SH-SY5Y (cell line): ENCODE measurements at regions not wholly inside any gene's neighbourhood (a gene's known extent, or its start where the extent isn't known, plus 50 kb on each side); places are given as distances from the start of the nearest gene placed in this dataset.

Source experiments
- GATA2 ChIP-seq: IDR thresholded peaks from 2 replicates; pipeline ENCODE4 v1.6.1; 2011; ENCODE audit warnings: mild to moderate bottlenecking, low read depth, low read length
- GATA3 ChIP-seq: IDR thresholded peaks from 2 replicates; pipeline ENCODE4 v1.6.1; 2011; ENCODE audit warnings: low read depth, mild to moderate bottlenecking, low read length, moderate library complexity

DNA sequence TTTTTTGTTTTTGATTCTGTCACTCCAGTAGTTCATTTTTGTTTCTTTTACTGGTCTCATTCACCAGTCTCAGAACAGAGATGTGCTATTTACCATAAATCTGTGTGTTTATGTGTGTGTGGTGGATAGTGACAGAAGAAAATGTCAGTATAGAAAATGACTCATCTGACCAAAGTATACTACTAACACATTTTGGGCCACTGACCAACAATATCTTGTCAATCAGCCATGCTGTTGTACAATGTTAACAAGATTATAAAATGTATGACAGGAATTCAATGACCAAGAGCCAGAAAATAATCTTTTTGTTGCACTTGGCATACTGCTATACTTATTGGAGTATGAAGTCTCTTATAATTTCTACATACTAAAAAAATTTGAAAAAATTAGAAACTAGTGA lies 1081.4 kb upstream of the NRXN1 start:
- TF ChIP-seq GATA3 (no peak), GATA2 (no peak)

DNA sequence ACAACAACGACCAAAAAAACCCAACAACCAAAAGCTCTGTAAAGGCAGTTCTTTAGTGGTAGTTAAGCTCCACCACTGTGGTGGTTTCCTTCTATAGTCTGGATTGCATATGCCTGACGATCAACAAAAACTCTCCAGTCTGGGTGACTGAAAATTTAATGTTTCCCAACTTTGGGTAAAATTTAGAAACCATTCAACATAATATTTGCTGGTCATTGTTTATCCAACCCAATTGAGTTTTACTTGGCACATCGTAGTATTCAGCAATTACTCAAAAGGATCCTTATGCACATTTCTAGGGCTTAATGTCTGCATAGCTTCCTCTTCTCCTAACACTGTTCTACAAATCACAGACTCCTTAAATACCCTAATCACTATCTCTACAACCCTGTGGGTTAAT lies 1080.2 kb upstream of the NRXN1 start:
- TF ChIP-seq GATA3 (no peak), GATA2 (no peak)

DNA sequence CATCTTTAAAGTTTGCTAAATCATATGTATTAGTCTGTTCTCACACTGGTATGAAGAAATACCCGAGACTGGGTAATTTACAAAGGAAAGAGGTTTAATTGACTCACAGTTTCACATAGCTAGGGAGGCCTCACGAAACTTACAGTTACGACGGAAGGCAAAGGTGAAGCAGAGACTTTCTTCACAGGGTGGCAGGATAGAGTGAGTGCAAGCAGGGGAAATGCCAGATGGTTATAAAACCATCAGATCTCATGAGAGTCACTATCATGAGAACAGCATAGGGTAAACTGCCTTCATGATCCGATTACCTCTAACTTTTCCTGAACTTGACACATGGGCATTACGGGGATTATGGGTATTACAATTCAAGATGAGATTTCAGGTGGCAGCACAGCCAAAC lies 1075.2 kb upstream of the NRXN1 start:
- TF ChIP-seq GATA3: no peak
- no peak for TF ChIP-seq GATA2

DNA sequence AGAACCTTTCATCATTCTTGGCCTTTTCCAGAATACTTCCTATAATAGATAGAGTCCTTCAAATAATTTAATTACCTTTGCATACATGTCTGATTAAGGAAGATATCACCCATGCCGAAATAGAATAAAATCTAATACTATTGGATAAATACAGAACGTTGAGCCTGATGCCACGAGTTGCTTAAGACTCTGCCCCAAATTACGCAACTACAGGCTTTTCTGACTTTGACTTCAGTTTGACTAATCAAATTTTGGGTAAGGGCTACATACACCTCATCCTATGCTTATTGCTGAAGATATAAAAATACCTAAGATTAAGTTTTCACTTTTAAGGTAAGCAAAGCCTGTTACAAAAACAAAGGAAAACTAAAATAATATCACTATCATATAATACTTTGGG lies 1065.1 kb upstream of the NRXN1 start:
- TF ChIP-seq GATA2: no peak
- TF ChIP-seq GATA3: no peak

DNA sequence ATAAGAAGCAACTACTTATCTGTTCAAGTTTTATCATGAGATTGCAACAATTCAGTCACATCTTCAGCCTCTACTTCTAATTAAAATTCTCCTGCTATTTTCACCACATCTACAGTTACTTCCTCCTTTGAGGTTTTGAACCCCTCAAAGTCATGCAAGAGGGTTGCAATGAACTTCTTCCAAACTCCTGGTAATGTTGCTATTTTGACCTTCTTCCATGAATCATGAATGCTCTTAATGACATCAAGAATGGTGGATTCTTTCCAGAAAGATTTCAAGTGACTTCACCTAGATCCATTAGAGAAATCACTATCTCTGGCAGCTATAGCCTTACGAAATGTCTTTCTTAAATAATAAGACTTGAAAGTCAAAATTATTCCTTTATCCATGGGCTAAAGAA lies 1052.8 kb upstream of the NRXN1 start:
- no peak for TF ChIP-seq GATA3
- TF ChIP-seq GATA2: no peak

DNA sequence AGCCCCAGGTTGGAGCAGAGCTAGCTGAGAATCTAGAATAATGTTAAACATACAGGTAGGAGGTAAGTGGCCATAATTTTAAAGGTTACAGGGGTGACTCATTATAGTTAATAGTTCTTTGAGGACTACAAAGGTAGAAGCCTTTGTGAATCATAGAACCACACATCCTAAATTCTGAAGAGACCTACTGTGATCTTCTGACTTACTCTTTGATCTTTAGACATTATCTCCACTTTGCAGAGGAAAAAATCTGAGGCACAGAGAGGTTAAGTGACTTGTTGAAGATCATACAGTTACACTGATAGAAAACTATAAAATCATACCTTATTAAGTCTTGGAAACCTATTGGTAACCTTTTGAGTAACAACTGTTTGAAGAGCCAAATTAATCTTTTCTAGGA lies 1051.3 kb upstream of the NRXN1 start:
- TF ChIP-seq GATA2 (no peak), GATA3 (no peak)

DNA sequence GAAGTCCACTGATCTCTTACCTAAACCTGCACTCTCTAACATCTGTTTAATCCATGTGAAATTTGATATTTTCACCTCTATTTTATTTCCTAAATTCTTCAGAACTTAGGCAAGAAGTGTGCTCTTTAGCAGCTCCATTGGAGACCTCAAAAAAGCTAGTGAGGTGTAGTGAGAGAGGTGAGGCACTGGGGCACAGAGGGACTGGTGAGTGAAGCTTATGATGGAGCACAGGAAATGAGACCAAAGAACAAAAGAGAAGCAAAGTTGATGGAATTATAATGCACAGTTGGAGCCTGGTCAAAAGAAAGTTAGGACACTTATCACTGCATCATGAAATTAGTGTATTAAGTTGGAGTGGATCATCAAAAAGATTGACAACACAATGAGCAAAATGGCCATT lies 1050.7 kb upstream of the NRXN1 start:
- TF ChIP-seq GATA2 (no peak), GATA3 (no peak)

DNA sequence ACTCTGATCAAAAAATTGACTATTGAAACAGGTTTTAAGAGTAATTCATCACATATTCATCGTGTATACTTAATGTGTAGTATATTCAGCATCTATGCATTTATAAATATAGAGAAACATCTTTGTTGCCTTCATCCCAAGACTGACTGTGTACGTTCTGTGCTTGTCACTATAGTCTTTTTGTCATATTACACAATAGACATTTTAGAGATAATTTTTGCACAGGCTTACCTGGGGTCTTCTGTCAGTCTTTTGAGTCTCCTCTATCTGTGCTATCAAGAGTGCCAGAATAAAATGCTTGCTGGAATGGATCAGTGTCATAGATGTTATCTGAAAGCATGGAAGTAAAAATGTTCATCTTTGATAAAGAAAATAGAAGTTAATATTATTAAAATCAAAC lies 1047.7 kb upstream of the NRXN1 start:
- TF ChIP-seq GATA3 (no peak), GATA2 (no peak)

DNA sequence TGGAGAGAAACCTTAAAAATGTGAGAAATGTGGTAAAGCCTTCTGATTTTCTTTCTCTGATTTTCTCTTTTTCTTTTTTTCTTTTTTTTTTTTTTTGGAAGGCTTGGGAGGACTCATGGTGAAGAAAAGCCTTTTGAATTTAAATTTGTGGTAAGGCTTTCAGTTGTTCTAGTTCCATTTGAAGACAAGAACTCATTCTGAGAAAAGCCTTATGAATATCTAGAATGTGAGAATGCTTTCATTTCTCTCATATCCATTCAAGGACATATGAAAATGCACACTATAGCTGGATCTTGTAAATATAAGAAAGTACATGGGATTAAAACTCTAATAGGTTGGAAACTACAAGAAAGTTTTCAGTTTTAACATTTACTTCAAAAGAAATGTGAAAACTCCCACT lies 1045.2 kb upstream of the NRXN1 start:
- TF ChIP-seq GATA2 (no peak), GATA3 (no peak)

DNA sequence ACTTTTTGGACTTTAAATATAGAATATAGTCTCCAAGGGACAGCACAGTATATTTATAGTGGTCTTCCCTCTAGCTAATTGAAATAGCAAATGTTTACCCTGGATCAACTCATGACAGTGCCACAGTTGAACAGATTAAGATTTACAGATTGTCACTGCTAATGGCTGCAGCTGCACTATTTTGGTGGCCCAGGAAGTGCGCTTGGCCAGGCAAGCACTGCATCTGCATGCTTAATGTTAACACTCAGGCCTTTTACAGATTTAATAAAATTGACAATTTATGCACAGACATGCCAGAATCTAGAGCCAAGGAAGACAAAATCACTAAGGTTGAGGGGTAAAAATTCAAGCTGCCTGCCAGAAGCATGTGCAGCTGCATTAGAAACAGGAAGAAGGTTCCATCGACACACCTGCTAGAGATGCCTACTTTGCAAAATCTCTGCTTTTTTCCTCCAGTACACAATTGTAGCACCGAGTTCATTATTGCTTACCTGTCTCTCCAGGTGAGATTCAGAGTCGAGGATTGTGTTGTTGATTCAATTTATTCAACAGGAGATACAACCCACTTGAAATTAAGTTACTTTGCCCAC lies 1042.3 kb upstream of the NRXN1 start:
- 0 out of 2 replicates have a peak, but pooled peaks have one; percentile 31 for TF ChIP-seq GATA3
- TF ChIP-seq GATA2: peak; percentile 63; the same call in 1 of the 2 replicates

DNA sequence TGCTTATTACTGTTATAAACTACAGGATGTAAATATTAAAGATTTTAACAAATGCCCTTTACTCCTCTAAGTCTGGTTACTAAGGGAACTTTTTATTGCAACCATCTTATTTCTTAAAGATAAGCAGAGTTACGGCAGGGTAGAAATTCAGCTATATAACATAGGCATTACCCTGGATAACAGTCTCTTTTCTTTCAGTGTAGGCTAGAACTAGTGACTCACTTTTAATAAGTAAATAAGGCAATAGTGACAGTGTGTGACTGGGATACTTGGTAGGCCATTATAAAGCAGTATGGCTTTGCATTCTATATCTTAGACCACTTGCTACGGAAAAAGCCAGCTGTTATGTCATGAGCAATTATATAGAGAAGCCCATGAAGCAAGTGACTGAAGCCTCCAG lies 1041.0 kb upstream of the NRXN1 start:
- no peak for TF ChIP-seq GATA3
- TF ChIP-seq GATA2: no peak

DNA sequence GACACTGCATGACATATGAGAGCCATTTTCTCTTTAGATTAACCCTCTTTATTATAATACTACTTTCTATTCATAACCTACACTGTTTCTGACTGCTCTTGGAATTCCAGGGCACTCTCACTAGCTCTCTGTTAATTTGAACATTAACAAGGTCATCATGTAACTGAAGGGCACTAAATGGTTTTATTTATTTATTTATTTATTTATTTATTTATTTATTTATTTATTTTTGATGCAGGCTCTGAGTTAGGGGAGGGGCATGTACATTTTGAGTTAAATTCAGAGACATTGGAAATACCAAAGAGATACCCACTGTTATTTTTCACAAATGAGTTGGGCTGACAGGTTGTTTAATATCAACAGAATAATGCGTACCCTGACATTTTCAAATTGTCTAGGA lies 1038.7 kb upstream of the NRXN1 start:
- TF ChIP-seq GATA3 (no peak), GATA2 (no peak)

DNA sequence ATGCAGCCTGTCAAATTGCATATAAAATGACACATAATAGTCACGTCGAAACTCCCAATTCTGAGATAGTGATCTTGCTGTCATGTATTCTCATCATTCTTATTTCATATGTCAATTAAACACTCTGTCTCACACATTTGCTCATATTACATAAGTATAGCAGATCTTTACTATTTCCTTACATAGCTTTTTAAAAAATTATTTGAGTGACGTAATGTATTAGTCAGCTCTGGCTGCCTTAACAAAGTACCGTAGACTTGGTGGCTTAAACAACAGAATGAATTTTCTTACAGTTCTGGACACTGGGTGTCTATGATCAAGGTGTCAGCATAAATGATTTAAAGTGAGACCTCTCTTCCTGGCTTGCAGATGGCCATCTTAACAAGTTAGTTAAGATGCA lies 1032.3 kb upstream of the NRXN1 start:
- TF ChIP-seq GATA3 (no peak), GATA2 (no peak)

DNA sequence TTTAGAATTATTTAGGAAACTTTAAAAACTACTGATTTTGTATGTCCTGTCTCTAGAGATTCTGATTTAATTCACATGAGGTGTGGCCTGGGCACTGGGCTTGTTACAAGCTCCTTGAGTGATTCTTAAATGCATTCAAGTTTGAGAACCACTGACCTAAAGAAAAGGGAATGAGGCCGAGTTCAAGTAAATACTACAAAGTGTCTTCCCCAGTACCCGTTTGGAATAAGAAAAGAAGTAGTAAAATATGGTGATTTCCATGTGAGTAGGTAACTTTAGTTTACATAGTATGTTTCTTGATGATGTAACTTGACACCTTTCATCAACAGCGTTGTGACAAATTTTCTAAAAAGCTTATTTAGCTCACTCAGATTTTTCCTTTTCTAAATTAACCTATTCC lies 1022.9 kb upstream of the NRXN1 start:
- TF ChIP-seq GATA2: no peak
- TF ChIP-seq GATA3: no peak

DNA sequence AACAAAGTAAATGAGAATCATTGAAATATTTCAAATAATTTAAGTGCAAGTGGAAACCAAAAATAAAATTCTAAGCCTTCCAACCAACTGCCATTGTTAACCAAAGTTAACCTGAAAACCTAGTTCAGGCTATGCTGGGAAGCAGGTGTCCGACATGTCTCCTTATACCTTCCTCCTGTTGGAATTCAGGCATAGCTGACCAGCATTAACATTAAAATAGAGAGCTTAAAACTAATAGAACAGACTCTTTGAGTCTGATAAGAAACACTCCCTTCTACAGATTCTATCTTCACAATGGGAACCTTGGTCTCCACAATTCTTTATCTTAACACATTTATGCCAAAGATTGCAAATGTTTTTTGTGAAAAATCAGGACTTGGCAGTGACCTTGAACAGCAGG lies 1004.9 kb upstream of the NRXN1 start:
- no peak for TF ChIP-seq GATA2
- TF ChIP-seq GATA3: no peak

DNA sequence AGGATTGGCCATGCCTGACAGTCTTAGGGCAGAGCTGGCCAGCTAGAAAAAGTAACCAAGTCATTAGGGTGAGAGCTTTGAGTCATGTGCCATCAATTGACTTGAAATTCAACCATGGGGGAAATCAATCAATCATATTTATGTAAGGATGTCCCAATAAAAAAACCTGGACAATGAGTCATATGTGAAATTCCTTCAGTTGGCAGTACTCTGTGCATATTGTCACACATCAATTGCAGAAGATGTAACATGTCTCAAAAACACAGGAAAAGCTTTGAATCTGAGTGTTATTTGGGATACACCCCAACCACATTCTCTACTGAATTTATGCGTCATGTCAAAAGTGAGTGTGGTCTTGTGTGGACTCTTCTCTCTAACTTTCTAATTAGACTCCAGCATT lies 1004.1 kb upstream of the NRXN1 start:
- no peak for TF ChIP-seq GATA2
- TF ChIP-seq GATA3: no peak
